Neural crest cell (in vitro differentiated cells): ENCODE measurements at regions not wholly inside any gene's neighbourhood (a gene's known extent, or its start where the extent isn't known, plus 50 kb on each side); places are given as distances from the start of the nearest gene placed in this dataset.

ENCODE experiments used
- DNase-seq: peaks from one replicate; pipeline ENCODE4 v3.0.0; 2021; ENCODE audit warnings: low read depth, mixed read lengths, low spot score
- H3K27ac Mint-ChIP-seq: one replicate; pipeline ENCODE4 v1.8.0; 2021; ENCODE audit warnings: mild to moderate bottlenecking, mixed read lengths; ENCODE audit not compliant: unreplicated experiment
- H3K27me3 Mint-ChIP-seq: 2 replicates; pipeline ENCODE4 v1.8.0; 2021; ENCODE audit warnings: low read depth, mild to moderate bottlenecking, mixed read lengths
- H3K36me3 Mint-ChIP-seq: 2 replicates; pipeline ENCODE4 v1.8.0; 2021; ENCODE audit warnings: low read depth, mild to moderate bottlenecking, mixed read lengths
- H3K4me1 Mint-ChIP-seq: 2 replicates; pipeline ENCODE4 v1.8.0; 2021; ENCODE audit warnings: mixed read lengths
- H3K4me3 Mint-ChIP-seq: one replicate; pipeline ENCODE4 v1.8.0; 2021; ENCODE audit warnings: mild to moderate bottlenecking, mixed read lengths
- H3K9me3 Mint-ChIP-seq: 2 replicates; pipeline ENCODE4 v1.8.0; 2021; ENCODE audit warnings: mixed read lengths
- TF ChIP-seq, protein P1 (sequence below): fragments of 200-600 bp; sonication (generic); conservative IDR thresholded peaks from 2 replicates; pipeline ENCODE4 v1.5.0; 2021; ENCODE audit warnings: antibody characterized with exemption, mild to moderate bottlenecking

DNA sequence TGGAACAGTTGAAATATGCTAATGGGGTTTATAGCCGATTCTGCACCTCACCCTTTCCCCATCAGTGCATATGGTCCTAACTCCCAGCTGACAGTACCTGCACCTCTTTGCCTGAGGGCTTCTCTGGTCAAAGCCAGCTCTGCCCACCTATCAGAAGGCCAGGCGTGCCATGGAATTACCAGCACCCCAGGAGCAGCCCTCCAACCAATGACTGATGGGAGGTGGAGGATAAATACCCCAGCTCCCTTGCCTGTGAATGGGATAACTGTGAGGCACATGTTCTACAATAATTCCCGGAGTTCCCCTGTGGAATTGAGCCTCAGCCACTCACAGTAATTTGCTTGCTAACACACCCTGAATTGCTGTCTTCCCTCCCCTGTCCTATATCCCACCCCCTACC lies 572.0 kb downstream of the BCOR start:
- TF ChIP-seq, protein P1, sequence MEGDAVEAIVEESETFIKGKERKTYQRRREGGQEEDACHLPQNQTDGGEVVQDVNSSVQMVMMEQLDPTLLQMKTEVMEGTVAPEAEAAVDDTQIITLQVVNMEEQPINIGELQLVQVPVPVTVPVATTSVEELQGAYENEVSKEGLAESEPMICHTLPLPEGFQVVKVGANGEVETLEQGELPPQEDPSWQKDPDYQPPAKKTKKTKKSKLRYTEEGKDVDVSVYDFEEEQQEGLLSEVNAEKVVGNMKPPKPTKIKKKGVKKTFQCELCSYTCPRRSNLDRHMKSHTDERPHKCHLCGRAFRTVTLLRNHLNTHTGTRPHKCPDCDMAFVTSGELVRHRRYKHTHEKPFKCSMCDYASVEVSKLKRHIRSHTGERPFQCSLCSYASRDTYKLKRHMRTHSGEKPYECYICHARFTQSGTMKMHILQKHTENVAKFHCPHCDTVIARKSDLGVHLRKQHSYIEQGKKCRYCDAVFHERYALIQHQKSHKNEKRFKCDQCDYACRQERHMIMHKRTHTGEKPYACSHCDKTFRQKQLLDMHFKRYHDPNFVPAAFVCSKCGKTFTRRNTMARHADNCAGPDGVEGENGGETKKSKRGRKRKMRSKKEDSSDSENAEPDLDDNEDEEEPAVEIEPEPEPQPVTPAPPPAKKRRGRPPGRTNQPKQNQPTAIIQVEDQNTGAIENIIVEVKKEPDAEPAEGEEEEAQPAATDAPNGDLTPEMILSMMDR = no peak
- Mint-ChIP-seq H3K4me1 (peaks cover 4% of the 10 kb centered on the region), H3K27ac (no peak overlapping the region), H3K9me3 (peaks cover 5% of the 10 kb centered on the region), H3K27me3 (no peaks in the 10 kb centered on the region), H3K4me3 (no peak overlapping the region), H3K36me3 (no peaks in the 10 kb centered on the region)
- DNase-seq = no peak

DNA sequence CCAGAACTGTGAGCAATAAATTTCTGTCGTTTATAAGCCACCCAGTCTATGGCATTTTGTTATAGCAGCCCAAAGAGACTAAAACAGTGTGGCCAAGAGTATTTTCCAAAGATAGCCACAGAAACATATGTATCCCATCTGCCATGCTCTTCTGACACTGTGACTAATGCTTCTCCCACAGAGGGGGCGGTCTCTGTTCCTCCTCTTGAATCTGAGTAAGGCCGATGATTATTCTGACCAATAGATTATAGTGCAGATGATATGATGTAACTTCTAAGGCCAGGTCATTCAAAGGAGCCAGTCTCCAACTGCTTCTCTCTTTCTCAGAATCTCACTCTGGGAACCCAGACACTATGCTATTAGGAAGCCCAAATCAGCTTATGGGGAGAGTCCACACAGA lies 570.7 kb downstream of the BCOR start:
- DNase-seq = no peak
- Mint-ChIP-seq H3K4me1 (peaks cover 4% of the 10 kb centered on the region), H3K27me3 (no peaks in the 10 kb centered on the region), H3K4me3 (no peak overlapping the region), H3K27ac (no peak overlapping the region), H3K36me3 (no peaks in the 10 kb centered on the region), H3K9me3 (peaks cover 8% of the 10 kb centered on the region)
- TF ChIP-seq, protein P1 = no peak

DNA sequence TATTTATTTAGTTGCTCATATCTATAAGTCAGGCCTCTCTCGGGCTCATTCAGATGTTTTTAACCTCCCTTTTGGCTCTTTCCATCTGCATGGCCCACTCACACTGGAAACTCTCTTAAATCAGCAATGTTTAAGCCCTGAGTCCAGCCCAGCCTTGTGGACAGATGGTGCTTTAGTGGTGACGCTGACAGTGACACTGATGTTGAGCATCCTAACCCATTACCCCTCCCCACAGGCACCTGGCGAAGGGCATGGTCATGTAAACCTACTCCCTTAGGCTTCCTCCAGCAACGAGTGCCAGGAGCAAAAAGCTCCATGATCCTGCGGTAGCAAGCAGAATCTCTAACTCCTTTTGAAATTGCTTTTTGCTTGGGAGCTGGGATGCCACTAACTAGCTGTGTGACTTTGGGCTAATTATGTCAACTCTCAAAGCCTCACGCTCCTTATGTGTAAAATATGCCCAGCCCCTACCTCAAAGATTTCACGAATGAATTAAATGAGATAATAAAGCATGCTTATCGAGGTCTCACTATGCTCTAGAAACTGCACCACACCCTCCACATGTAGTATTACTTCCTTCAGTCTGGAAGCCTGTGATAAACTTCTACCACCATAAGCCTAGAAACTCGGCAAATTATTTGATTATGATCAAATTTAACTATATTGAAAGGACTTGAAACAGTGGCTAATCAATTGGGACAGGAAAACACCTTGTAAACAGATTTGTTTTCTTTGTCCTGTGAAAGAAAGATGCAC lies 569.4 kb downstream of the BCOR start:
- H3K36me3 Mint-ChIP-seq = no peaks in the 10 kb centered on the region
- H3K27me3 Mint-ChIP-seq = no peaks in the 10 kb centered on the region
- no peak overlapping the region for H3K27ac Mint-ChIP-seq
- H3K4me3 Mint-ChIP-seq = no peak overlapping the region
- TF ChIP-seq, protein P1 = no peak
- peaks cover 4% of the 10 kb centered on the region for H3K4me1 Mint-ChIP-seq
- H3K9me3 Mint-ChIP-seq = peaks cover 11% of the 10 kb centered on the region
- no peak for DNase-seq

DNA sequence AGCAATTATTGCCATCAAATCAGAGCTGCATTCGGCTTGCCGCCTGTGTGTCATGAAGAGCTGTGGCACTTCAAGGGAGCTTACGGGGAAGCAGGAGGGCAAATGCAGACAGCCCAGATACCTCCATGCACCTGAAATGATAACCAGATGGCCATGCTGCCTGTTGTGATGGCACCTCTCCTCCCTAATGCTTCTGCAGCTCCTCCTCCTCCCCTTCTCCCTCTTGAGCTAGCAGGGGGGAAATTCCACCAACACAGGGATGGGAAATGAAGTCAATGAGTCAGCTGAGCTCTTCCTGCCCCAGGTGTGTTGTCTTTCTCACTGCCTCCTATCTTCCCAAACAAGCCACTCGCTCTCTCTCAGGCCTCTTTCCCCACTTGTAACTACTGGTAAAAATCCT lies 565.0 kb downstream of the BCOR start:
- H3K27ac Mint-ChIP-seq = peak overlapping the region; percentile 81

GRCh38 chrX:39534949-39535348 lies 562.8 kb downstream of the BCOR start:
- H3K4me1 Mint-ChIP-seq = peaks cover 13% of the 10 kb centered on the region
- peaks cover 6% of the 10 kb centered on the region for H3K27me3 Mint-ChIP-seq
- no peak overlapping the region for H3K27ac Mint-ChIP-seq
- peaks cover 8% of the 10 kb centered on the region for H3K9me3 Mint-ChIP-seq
- TF ChIP-seq, protein P1 = no peak
- no peak overlapping the region for H3K4me3 Mint-ChIP-seq
- no peaks in the 10 kb centered on the region for H3K36me3 Mint-ChIP-seq
- DNase-seq = no peak

More for the DNA sequence above, 565.0 kb downstream of the BCOR start:
- DNase-seq = no peak
- Mint-ChIP-seq H3K27me3 (peaks cover 6% of the 10 kb centered on the region), H3K36me3 (no peaks in the 10 kb centered on the region), H3K4me1 (peaks cover 9% of the 10 kb centered on the region), H3K4me3 (no peak overlapping the region), H3K9me3 (peaks cover 9% of the 10 kb centered on the region)
- TF ChIP-seq, protein P1 = no peak
